C1 segment of cervical spinal cord (tissue), 14 donors: ENCODE measurements at regions not wholly inside any gene's neighbourhood (a gene's known extent, or its start where the extent isn't known, plus 50 kb on each side); places are given as distances from the start of the nearest gene placed in this dataset.

ENCODE experiments used
- DNase-seq, 14 donors: peaks; one replicate each; lab custom pipeline; 2025; lab: John Stamatoyannopoulos, UW

GRCh38 chr17:56737421-56738161 is 96.1 kb downstream of the C17orf67 start:
- no peak for DNase-seq

- no peak for DNase-seq
These were observed 94.3 kb downstream of the C17orf67 start for GRCh38 chr17:56739376-56739775.

GRCh38 chr17:56739776-56740175 is 93.9 kb downstream of the C17orf67 start:
- no peak for DNase-seq

- DNase-seq: no peak
These were observed 93.2 kb downstream of the C17orf67 start for GRCh38 chr17:56740481-56740880.
